ENCODE measurements at regions not wholly inside any gene's neighbourhood (a gene's known extent, or its start where the extent isn't known, plus 50 kb on each side); places are given as distances from the start of the nearest gene placed in this dataset.

GRCh38 chr9:35553670-35554543 lies 51.2 kb upstream of the TESK1 start:
- DNase-seq (ENCODE audit: low read depth), result peak; percentile 84
- no peak overlapping the region for H3K4me3 ChIP-seq (ENCODE audit: low read depth, low read length)
- peak; percentile 87 for TF ChIP-seq CTCF (IDR thresholded peaks at IDR 0.05; ENCODE audit: insufficient read depth, low read depth, low read length)

DNA sequence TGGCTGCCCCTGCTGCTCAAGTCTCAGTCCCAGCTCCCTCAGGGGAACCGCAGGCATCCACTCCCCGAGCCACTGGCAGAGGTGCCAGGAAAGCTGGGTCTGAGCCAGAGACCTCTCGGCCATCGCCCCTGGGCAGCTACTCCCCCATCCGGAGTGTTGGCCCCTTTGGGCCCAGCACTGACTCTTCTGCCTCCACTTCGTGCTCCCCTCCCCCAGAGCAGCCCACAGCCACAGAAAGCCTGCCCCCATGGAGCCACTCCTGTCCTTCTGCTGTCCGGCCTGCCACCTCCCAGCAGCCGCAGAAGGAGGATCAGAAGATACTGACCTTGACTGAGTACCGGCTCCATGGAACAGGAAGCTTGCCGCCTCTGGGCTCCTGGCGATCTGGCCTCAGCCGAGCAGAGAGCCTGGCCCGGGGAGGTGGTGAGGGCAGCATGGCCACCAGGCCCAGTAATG lies 49.8 kb upstream of the TESK1 start:
- no peak overlapping the region for H3K4me3 ChIP-seq (ENCODE audit: low read depth, low read length)
- DNase-seq (ENCODE audit: low read depth), result no peak
- no peak for TF ChIP-seq CTCF (IDR thresholded peaks at IDR 0.05; ENCODE audit: insufficient read depth, low read depth, low read length)

All from fibroblast of villous mesenchyme (primary cell).